Transverse colon (tissue), 4 donors: ENCODE measurements at regions not wholly inside any gene's neighbourhood (a gene's known extent, or its start where the extent isn't known, plus 50 kb on each side); places are given as distances from the start of the nearest gene placed in this dataset.

Experiments used
- DNase-seq: peaks from one replicate; pipeline ENCODE4 v3.0.0-alpha.2; 2019
- H3K27ac ChIP-seq, 4 donors: fragments of 200-600 bp; sonication (generic); 2 replicates each; pipeline ENCODE4 v1.5.1; 2016 to 2018; ENCODE audit warnings: inconsistent platforms in 4 of 4
- H3K27me3 ChIP-seq: fragments of 200-600 bp; sonication (generic); 2 replicates; pipeline ENCODE4 v1.5.1; 2017; ENCODE audit warnings: inconsistent platforms
- H3K36me3 ChIP-seq, 4 donors: fragments of 200-600 bp; sonication (generic); 2 replicates each; pipeline ENCODE4 v1.5.1; 2017 to 2019; ENCODE audit warnings: inconsistent platforms in 4 of 4
- H3K4me1 ChIP-seq, 4 donors: fragments of 200-600 bp; sonication (generic); 2 replicates each; pipeline ENCODE4 v1.5.1; 2017 to 2020; ENCODE audit warnings: inconsistent platforms in 4 of 4
- H3K4me3 ChIP-seq, 4 donors: fragments of 200-600 bp; sonication (generic); 1 replicate in 1 of 4; 2 replicates in 3 of 4; pipeline versions ENCODE4 v1.5.1 to v1.6.1; 2017 to 2019; ENCODE audit warnings: inconsistent platforms in 4 of 4
- H3K9me3 ChIP-seq, 2 donors: fragments of 200-600 bp; sonication (generic); 2 replicates each; pipeline ENCODE4 v1.5.1; 2017 to 2019; ENCODE audit warnings: inconsistent platforms in 2 of 2
- EP300 ChIP-seq: sonication (generic); formaldehyde crosslinking; IDR thresholded peaks from one replicate; pipeline ENCODE4 v1.6.1; 2017; ENCODE audit warnings: antibody characterized with exemption, low read depth
- POLR2A ChIP-seq: fragments of 450-650 bp; IDR thresholded peaks from one replicate; pipeline ENCODE4 v1.6.1; 2016; ENCODE audit warnings: antibody characterized with exemption, mild to moderate bottlenecking, moderate library complexity
- POLR2AphosphoS5 ChIP-seq, 3 donors: sonication (generic); formaldehyde crosslinking; IDR thresholded peaks; one replicate each; pipeline ENCODE4 v1.6.1; 2016; ENCODE audit warnings: antibody characterized with exemption in 3 of 3
- WGBS, 2 donors: methylation state at CpG; one replicate each; pipeline ENCODE4 v1.1.5; 2018; ENCODE audit warnings: low coverage in 1 of 2; 5-methylcytosine and 5-hydroxymethylcytosine counted together
- in situ Hi-C, 4 donors: fragments of 200-750 bp; cut with MboI; loops; one replicate each; pipeline versions ENCODE4 v1.15.0 to v1.15.1; 2017; ENCODE audit warnings: low sequenced_read_pairs in 3 of 4, low pct_ligation_motif_present in 1 of 4, low pct_unique_long_range_greater_than_20kb in 1 of 4
- intact Hi-C: fragments of 100-400 bp; cut with DNase I; formaldehyde crosslinking; loops from one replicate; pipeline ENCODE4 v1.15.1; 2023; ENCODE audit warnings: low total_unique reads
- TF ChIP-seq, protein P1 (sequence below), 5 experiments: fragments of 200-600 bp in 3 of 5; fragments of 450-650 bp in 2 of 5; sonication (generic) in 3 of 5; IDR thresholded peaks; 1 replicate in 2 of 5; 2 replicates in 3 of 5; pipeline ENCODE4 v1.5.1; 2016 to 2017; ENCODE audit warnings: antibody characterized with exemption in 5 of 5, inconsistent platforms in 3 of 5, mild to moderate bottlenecking in 2 of 5, moderate library complexity in 1 of 5

DNA sequence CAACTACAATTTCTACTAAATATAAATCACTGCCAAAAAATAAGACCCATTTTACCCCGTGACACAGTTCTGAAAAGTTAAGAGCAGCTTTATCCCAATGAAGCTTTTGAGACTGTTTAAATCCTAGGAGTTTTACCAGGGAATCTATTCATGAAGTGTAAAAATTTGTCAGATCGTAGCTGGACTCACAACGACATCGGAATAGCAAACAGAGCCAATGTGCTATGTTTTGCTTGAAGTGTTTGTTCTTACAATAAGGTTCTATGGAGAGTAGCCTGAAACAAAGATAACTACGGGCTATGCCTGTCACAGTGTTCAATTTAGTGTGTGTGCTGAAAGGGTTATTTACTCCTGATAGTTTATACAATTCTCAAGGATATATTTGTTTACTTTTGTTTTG, 78.5 kb upstream of the L3MBTL4 start:
- Histone ChIP-seq H3K36me3 (no peaks in the 10 kb centered on the region), H3K27me3 (no peaks in the 10 kb centered on the region), H3K9me3 (no peaks in the 10 kb centered on the region), H3K4me1 (no peaks in the 10 kb centered on the region), H3K4me3 (no peak overlapping the region), H3K27ac (no peak overlapping the region)
- in situ Hi-C loops (loop anchor here in 1 of 4 donors (25.0 kb wide), 1 partner anchor 606 kb away; the partner anchor contains the start of gene TMEM200C), intact Hi-C loops (no loop called here)
- 60 to 67% methylated on average over 5 of the region's 5 CpGs for WGBS, 2 donors
- no peak for TF ChIP-seq EP300
- no peak for TF ChIP-seq POLR2AphosphoS5 (IDR thresholded peaks at IDR 0.05)
- TF ChIP-seq POLR2A, result no peak
- TF ChIP-seq, protein P1, sequence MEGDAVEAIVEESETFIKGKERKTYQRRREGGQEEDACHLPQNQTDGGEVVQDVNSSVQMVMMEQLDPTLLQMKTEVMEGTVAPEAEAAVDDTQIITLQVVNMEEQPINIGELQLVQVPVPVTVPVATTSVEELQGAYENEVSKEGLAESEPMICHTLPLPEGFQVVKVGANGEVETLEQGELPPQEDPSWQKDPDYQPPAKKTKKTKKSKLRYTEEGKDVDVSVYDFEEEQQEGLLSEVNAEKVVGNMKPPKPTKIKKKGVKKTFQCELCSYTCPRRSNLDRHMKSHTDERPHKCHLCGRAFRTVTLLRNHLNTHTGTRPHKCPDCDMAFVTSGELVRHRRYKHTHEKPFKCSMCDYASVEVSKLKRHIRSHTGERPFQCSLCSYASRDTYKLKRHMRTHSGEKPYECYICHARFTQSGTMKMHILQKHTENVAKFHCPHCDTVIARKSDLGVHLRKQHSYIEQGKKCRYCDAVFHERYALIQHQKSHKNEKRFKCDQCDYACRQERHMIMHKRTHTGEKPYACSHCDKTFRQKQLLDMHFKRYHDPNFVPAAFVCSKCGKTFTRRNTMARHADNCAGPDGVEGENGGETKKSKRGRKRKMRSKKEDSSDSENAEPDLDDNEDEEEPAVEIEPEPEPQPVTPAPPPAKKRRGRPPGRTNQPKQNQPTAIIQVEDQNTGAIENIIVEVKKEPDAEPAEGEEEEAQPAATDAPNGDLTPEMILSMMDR (IDR thresholded peaks at IDR 0.05), result no peak
- no peak for DNase-seq

DNA sequence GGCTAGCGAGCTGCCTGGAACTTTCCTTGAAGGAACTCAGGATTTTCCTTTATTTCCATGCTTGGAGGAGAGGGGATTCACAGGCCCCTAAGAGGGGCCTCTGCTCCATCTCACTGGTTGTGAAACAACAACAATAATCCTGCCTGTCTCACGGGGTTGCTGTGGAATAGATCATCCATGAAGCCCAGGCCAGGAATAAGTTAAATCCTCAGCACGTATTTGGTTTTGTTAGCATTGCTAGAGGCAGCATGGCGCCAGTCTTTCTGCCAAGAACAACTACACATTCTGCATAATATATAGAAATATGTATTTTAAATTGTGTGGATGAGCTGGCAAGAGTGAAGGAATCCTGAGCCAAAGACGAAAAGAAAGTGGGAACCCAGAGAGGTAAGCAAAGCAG, 80.8 kb upstream of the L3MBTL4 start:
- H3K4me3 ChIP-seq, result no peak overlapping the region
- intact Hi-C loops, result no loop called here
- no peak for DNase-seq
- in situ Hi-C loops, result loop anchor here in 1 of 4 donors (25.0 kb wide), 1 partner anchor 608 kb away; the partner anchor contains the start of gene TMEM200C
- no peaks in the 10 kb centered on the region for H3K9me3 ChIP-seq
- 61 to 68% methylated on average over 2 to 5 of the region's 5 CpGs for WGBS, 2 donors
- H3K36me3 ChIP-seq, result no peaks in the 10 kb centered on the region
- no peaks in the 10 kb centered on the region for H3K4me1 ChIP-seq
- TF ChIP-seq POLR2A (no peak), EP300 (no peak)
- TF ChIP-seq, protein P1 (IDR thresholded peaks at IDR 0.05), result no peak
- H3K27me3 ChIP-seq, result no peaks in the 10 kb centered on the region
- no peak overlapping the region for H3K27ac ChIP-seq

DNA sequence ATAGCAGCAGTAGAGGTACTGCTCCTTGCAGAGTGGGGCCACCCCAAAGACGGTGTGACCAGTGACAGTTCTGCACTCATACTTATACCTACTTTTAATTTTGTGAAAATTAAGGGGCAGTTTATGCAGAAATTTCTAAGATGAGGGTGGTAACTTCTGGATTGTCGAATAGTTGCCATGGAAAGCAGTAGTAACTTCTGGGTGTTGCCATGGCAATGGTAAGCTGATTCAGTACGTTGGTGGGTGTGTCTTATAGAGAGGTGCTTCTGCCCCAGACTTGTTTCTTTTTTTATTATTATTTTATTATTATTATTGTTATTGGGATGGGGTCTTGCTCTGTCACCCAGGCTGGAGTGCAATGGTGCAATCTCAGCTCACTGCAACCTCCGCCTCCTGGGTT, 82.8 kb upstream of the L3MBTL4 start:
- no peaks in the 10 kb centered on the region for H3K4me1 ChIP-seq
- intact Hi-C loops (no loop called here), in situ Hi-C loops (loop anchor here in 1 of 4 donors (25.0 kb wide), 1 partner anchor 610 kb away; the partner anchor contains the start of gene TMEM200C)
- H3K27ac ChIP-seq, result no peak overlapping the region
- no peaks in the 10 kb centered on the region for H3K9me3 ChIP-seq
- no peak overlapping the region for H3K4me3 ChIP-seq
- TF ChIP-seq EP300 (no peak), POLR2AphosphoS5 (IDR thresholded peaks at IDR 0.05) (no peak), POLR2A (no peak)
- TF ChIP-seq, protein P1 (IDR thresholded peaks at IDR 0.05), result no peak
- no peaks in the 10 kb centered on the region for H3K36me3 ChIP-seq
- no peaks in the 10 kb centered on the region for H3K27me3 ChIP-seq
- WGBS, 2 donors, result 54 to 90% methylated on average over 2 to 4 of the region's 4 CpGs
- DNase-seq, result no peak

DNA sequence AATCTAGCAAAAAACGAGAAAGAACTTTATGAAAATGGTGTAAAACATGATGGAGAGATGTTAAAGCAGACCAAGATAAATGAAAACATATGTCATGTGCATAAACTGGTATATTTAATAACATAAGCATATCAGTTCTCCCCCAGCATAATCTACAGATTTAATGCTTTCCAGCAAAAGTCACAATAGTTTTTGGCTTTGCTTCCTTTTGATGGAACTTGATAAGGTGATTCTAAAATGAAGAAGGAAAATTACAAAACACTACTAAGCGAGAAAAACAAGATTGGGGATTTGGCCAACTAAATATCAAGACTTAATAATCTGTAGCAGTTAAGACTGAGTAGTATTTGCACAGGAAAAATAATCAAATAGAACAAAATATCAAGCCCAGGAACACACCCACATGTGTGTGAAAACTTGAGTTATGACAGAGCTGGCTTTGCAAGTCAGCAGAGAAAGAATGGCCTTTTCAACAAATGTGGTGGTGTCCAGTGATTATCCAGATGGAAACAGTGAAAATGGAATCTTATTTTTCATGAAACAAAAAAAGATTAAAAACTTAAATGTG, 83.7 kb upstream of the L3MBTL4 start:
- no peak for TF ChIP-seq EP300
- TF ChIP-seq POLR2AphosphoS5 (IDR thresholded peaks at IDR 0.05), result no peak
- no peak for TF ChIP-seq POLR2A
- Histone ChIP-seq H3K9me3 (no peaks in the 10 kb centered on the region), H3K36me3 (no peaks in the 10 kb centered on the region), H3K27ac (no peak overlapping the region), H3K4me1 (no peaks in the 10 kb centered on the region), H3K4me3 (no peak overlapping the region), H3K27me3 (no peaks in the 10 kb centered on the region)
- intact Hi-C loops, result no loop called here
- in situ Hi-C loops, result loop anchor here in 1 of 4 donors (25.0 kb wide), 1 partner anchor 611 kb away; the partner anchor contains the start of gene TMEM200C
- DNase-seq, result no peak
- WGBS, 2 donors, result 26 to 45% methylated on average over 2 of the region's 2 CpGs
